Upper lobe of right lung (tissue), 1 donor: ENCODE measurements at regions not wholly inside any gene's neighbourhood (a gene's known extent, or its start where the extent isn't known, plus 50 kb on each side); places are given as distances from the start of the nearest gene placed in this dataset.

Source experiments
- ATAC-seq: fragments of 200-7000 bp; cut with Tn5 transposase; one replicate; pipeline ENCODE4 v1.9.1; 2020; ENCODE audit warnings: mild to moderate bottlenecking, moderate library complexity
- DNase-seq: peaks from one replicate; pipeline ENCODE4 v3.0.0-alpha.2; 2020
- H3K27ac ChIP-seq: fragments of 200-600 bp; one replicate; pipeline ENCODE4 v1.8.0; 2022
- H3K27me3 ChIP-seq: fragments of 200-600 bp; one replicate; pipeline ENCODE4 v1.8.0; 2022; ENCODE audit warnings: mild to moderate bottlenecking
- H3K36me3 ChIP-seq: fragments of 200-600 bp; one replicate; pipeline ENCODE4 v1.8.0; 2022
- H3K4me1 ChIP-seq: fragments of 200-600 bp; one replicate; pipeline ENCODE4 v1.8.0; 2022
- H3K4me3 ChIP-seq: fragments of 200-600 bp; one replicate; pipeline ENCODE4 v1.8.0; 2022; ENCODE audit warnings: mild to moderate bottlenecking
- H3K9me3 ChIP-seq: fragments of 200-600 bp; one replicate; pipeline ENCODE4 v1.8.0; 2022
- CTCF ChIP-seq: fragments of 200-600 bp; IDR thresholded peaks from one replicate; pipeline ENCODE4 v1.8.0; 2022; ENCODE audit warnings: antibody characterized with exemption
- intact Hi-C: fragments of 100-400 bp; cut with DNase I; formaldehyde crosslinking; loops from one replicate; pipeline ENCODE4 v1.11.0; 2022
- donor health status: DM: no; HTN: yes; CAD: no; lungs with severe emphysema.

GRCh38 chr1:115408533-115408932, 70.5 kb upstream of the NGF start:
- DNase-seq (no peak), ATAC-seq (no peak)
- no peak overlapping the region for H3K4me3 ChIP-seq
- H3K27me3 ChIP-seq = no peaks in the 10 kb centered on the region
- no peaks in the 10 kb centered on the region for H3K9me3 ChIP-seq
- no peaks in the 10 kb centered on the region for H3K36me3 ChIP-seq
- no peak overlapping the region for H3K27ac ChIP-seq
- intact Hi-C loops = no loop called here
- H3K4me1 ChIP-seq = no peaks in the 10 kb centered on the region
- no peak for TF ChIP-seq CTCF

- no peaks in the 10 kb centered on the region for H3K27me3 ChIP-seq
- no peaks in the 10 kb centered on the region for H3K9me3 ChIP-seq
- no peaks in the 10 kb centered on the region for H3K4me1 ChIP-seq
- DNase-seq (no peak), ATAC-seq (no peak)
- no peak overlapping the region for H3K27ac ChIP-seq
- intact Hi-C loops = no loop called here
- H3K4me3 ChIP-seq = no peak overlapping the region
- TF ChIP-seq CTCF = no peak
- no peaks in the 10 kb centered on the region for H3K36me3 ChIP-seq
Observed at GRCh38 chr1:115404911-115405310, 66.9 kb upstream of the NGF start.

- DNase-seq = no peak
- Histone ChIP-seq H3K4me3 (no peak overlapping the region), H3K9me3 (no peaks in the 10 kb centered on the region), H3K36me3 (no peaks in the 10 kb centered on the region), H3K27me3 (no peaks in the 10 kb centered on the region), H3K4me1 (no peaks in the 10 kb centered on the region), H3K27ac (no peak overlapping the region)
- intact Hi-C loops = no loop called here
- no peak for ATAC-seq
- no peak for TF ChIP-seq CTCF
Observed at GRCh38 chr1:115402753-115403184, 64.7 kb upstream of the NGF start.

GRCh38 chr1:115401676-115402075, 63.6 kb upstream of the NGF start:
- Histone ChIP-seq H3K27ac (no peak overlapping the region), H3K27me3 (no peaks in the 10 kb centered on the region), H3K4me3 (no peak overlapping the region), H3K36me3 (no peaks in the 10 kb centered on the region), H3K4me1 (no peaks in the 10 kb centered on the region), H3K9me3 (no peaks in the 10 kb centered on the region)
- ATAC-seq = no peak
- no peak for TF ChIP-seq CTCF
- intact Hi-C loops = no loop called here
- no peak for DNase-seq

GRCh38 chr1:115400891-115401290, 62.8 kb upstream of the NGF start:
- H3K27ac ChIP-seq = no peak overlapping the region
- ATAC-seq (no peak), DNase-seq (no peak)
- no peaks in the 10 kb centered on the region for H3K9me3 ChIP-seq
- H3K4me1 ChIP-seq = no peaks in the 10 kb centered on the region
- H3K36me3 ChIP-seq = no peaks in the 10 kb centered on the region
- intact Hi-C loops = no loop called here
- no peaks in the 10 kb centered on the region for H3K27me3 ChIP-seq
- no peak for TF ChIP-seq CTCF
- H3K4me3 ChIP-seq = no peak overlapping the region

GRCh38 chr1:115400426-115400825, 62.4 kb upstream of the NGF start:
- ATAC-seq = no peak
- no peak overlapping the region for H3K4me3 ChIP-seq
- DNase-seq = no peak
- intact Hi-C loops = no loop called here
- H3K4me1 ChIP-seq = no peaks in the 10 kb centered on the region
- H3K9me3 ChIP-seq = no peaks in the 10 kb centered on the region
- H3K27me3 ChIP-seq = no peaks in the 10 kb centered on the region
- TF ChIP-seq CTCF = no peak
- no peaks in the 10 kb centered on the region for H3K36me3 ChIP-seq
- H3K27ac ChIP-seq = no peak overlapping the region
